Activated T-helper 2 cell treated with anti-CD3 and anti-CD28 coated beads, Interferon-gamma antibody, Interleukin-2, Interleukin-4, amounts not matched to agents 10 μg/mL and 5 μg/mL and 100 μg/mL, durations not matched to agents 14 hours and 24 hours and 36 hours (primary cell): ENCODE measurements at regions not wholly inside any gene's neighbourhood (a gene's known extent, or its start where the extent isn't known, plus 50 kb on each side); places are given as distances from the start of the nearest gene placed in this dataset.

Experiments
- DNase-seq: peaks from one replicate; pipeline ENCODE4 v3.0.0; 2021; ENCODE audit warnings: low spot score
- H3K27ac Mint-ChIP-seq: one replicate; pipeline ENCODE4 v1.8.0; 2021; ENCODE audit warnings: mixed read lengths
- H3K27me3 Mint-ChIP-seq: one replicate; pipeline ENCODE4 v1.8.0; 2021; ENCODE audit warnings: low read depth, mixed read lengths
- H3K36me3 Mint-ChIP-seq: one replicate; pipeline ENCODE4 v1.8.0; 2021; ENCODE audit warnings: low read depth, mixed read lengths
- H3K4me1 Mint-ChIP-seq: one replicate; pipeline ENCODE4 v1.8.0; 2021; ENCODE audit warnings: low read depth, mixed read lengths
- H3K4me3 Mint-ChIP-seq: one replicate; pipeline ENCODE4 v1.8.0; 2021; ENCODE audit warnings: low read depth, mild to moderate bottlenecking, moderate library complexity, mixed read lengths
- H3K9me3 Mint-ChIP-seq: one replicate; pipeline ENCODE4 v1.8.0; 2021; ENCODE audit warnings: mixed read lengths
- intact Hi-C: fragments of 100-400 bp; cut with micrococcal nuclease; formaldehyde crosslinking; loops from one replicate; pipeline ENCODE4 v1.15.1; 2023

DNA sequence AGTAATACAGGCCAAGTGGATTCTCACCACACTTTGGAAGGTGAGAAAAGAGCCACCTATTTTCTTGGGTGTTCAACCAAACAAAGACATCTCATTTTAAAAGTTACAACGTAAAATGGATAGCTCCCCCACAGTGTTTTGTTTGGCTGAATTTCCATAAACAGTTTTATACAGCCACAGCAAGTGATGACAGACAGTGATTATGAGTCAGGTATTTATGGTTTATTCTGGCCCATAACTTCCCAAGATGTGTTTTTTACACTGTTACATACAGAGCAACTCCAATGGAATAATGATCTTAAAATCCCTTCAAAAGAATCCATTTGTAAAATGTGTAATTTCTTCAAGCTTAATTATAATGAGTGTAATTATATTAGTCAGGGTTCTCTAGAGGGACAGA, 421.3 kb downstream of the TLE1 start:
- H3K4me1 Mint-ChIP-seq, result no peaks in the 10 kb centered on the region
- H3K9me3 Mint-ChIP-seq, result peaks cover 31% of the 10 kb centered on the region
- no peaks in the 10 kb centered on the region for H3K27me3 Mint-ChIP-seq
- no peak overlapping the region for H3K4me3 Mint-ChIP-seq
- intact Hi-C loops, result no loop called here
- DNase-seq, result no peak
- H3K36me3 Mint-ChIP-seq, result no peaks in the 10 kb centered on the region
- no peak overlapping the region for H3K27ac Mint-ChIP-seq

DNA sequence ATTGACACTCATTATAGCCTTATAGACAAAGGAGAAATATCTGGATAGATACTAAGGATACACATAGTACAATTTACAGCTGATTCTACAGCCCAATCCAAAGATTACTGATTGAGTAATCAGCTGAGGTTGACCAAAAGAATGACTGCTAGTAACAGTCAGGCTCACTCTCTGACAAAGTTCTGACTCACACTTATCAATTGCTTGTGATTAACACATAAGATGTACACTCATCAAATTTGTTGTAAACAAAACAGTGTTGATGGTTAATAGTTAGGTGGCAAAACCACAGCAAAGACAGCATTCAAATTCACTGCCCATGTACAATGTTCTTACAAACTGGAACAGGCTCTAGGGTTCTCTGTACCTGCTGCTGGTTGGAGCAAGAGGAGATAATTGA, 422.7 kb downstream of the TLE1 start:
- H3K9me3 Mint-ChIP-seq, result peaks cover 31% of the 10 kb centered on the region
- intact Hi-C loops, result no loop called here
- no peaks in the 10 kb centered on the region for H3K4me1 Mint-ChIP-seq
- no peaks in the 10 kb centered on the region for H3K36me3 Mint-ChIP-seq
- no peak overlapping the region for H3K4me3 Mint-ChIP-seq
- H3K27ac Mint-ChIP-seq, result no peak overlapping the region
- no peaks in the 10 kb centered on the region for H3K27me3 Mint-ChIP-seq
- DNase-seq, result no peak

GRCh38 chr9:81266086-81266485, 423.3 kb downstream of the TLE1 start:
- Mint-ChIP-seq H3K27me3 (no peaks in the 10 kb centered on the region), H3K27ac (no peak overlapping the region), H3K9me3 (peaks cover 32% of the 10 kb centered on the region), H3K4me3 (no peak overlapping the region), H3K4me1 (no peaks in the 10 kb centered on the region), H3K36me3 (no peaks in the 10 kb centered on the region)
- intact Hi-C loops, result no loop called here
- no peak for DNase-seq

- H3K36me3 Mint-ChIP-seq, result no peaks in the 10 kb centered on the region
Measured at GRCh38 chr9:81264516-81264915, 424.8 kb downstream of the TLE1 start.

DNA sequence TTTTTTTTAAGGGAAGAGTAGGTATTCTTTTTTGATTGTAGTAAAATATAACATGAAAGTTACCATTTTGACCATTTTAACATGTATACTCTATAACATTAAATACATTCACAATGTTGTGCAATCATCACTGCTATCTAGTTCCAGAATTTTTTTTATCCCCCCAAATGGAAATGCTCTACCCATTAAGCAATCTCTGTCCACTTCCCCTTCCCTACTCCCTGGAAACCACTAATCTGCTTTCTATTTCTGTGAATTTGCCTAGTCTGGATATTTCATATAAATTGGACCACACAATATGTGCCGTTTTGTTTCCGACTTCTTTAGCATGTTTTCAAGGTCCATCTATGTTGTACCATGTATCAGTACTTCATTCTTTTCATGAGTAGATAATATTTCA, 429.5 kb downstream of the TLE1 start:
- no peaks in the 10 kb centered on the region for H3K27me3 Mint-ChIP-seq
- H3K4me3 Mint-ChIP-seq, result no peak overlapping the region
- peaks cover 29% of the 10 kb centered on the region for H3K9me3 Mint-ChIP-seq
- H3K27ac Mint-ChIP-seq, result no peak overlapping the region
- no peaks in the 10 kb centered on the region for H3K36me3 Mint-ChIP-seq
- no peaks in the 10 kb centered on the region for H3K4me1 Mint-ChIP-seq
- DNase-seq, result no peak
- intact Hi-C loops, result no loop called here

More at GRCh38 chr9:81264516-81264915, 424.8 kb downstream of the TLE1 start:
- DNase-seq, result no peak
- intact Hi-C loops, result no loop called here
- Mint-ChIP-seq H3K4me3 (no peak overlapping the region), H3K9me3 (peaks cover 36% of the 10 kb centered on the region), H3K27me3 (no peaks in the 10 kb centered on the region), H3K4me1 (no peaks in the 10 kb centered on the region), H3K27ac (no peak overlapping the region)

- Mint-ChIP-seq H3K27ac (no peak overlapping the region), H3K4me3 (no peak overlapping the region), H3K9me3 (peaks cover 24% of the 10 kb centered on the region), H3K27me3 (no peaks in the 10 kb centered on the region), H3K36me3 (no peaks in the 10 kb centered on the region), H3K4me1 (no peaks in the 10 kb centered on the region)
- intact Hi-C loops, result no loop called here
- no peak for DNase-seq
Measured at GRCh38 chr9:81256368-81256767, 433.0 kb downstream of the TLE1 start.

- Mint-ChIP-seq H3K36me3 (no peaks in the 10 kb centered on the region), H3K4me1 (no peaks in the 10 kb centered on the region), H3K27ac (no peak overlapping the region), H3K9me3 (no peaks in the 10 kb centered on the region), H3K27me3 (no peaks in the 10 kb centered on the region), H3K4me3 (no peak overlapping the region)
- DNase-seq, result no peak
- intact Hi-C loops, result no loop called here
Measured at GRCh38 chr9:81250606-81251005, 438.7 kb downstream of the TLE1 start.

DNA sequence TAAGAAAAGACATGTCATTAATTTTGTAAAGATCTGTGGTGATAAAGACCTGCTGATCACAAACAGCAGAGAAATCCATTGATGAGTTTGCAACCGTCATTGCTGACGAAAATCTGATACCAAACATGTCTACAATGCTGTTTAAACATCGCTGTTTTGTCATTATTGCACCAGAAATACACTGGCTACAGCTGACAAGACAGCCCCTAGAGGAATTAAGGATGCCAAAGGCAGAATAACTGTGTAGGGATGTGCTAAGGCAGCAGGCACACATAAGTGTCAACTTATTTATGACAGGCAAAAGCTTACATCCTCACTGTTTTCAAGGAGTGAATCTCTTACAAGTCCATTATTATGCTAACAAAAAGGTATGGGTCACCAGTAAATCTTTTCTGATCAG, 439.3 kb downstream of the TLE1 start:
- H3K27ac Mint-ChIP-seq, result no peak overlapping the region
- DNase-seq, result no peak
- no peaks in the 10 kb centered on the region for H3K4me1 Mint-ChIP-seq
- intact Hi-C loops, result no loop called here
- no peaks in the 10 kb centered on the region for H3K27me3 Mint-ChIP-seq
- no peaks in the 10 kb centered on the region for H3K9me3 Mint-ChIP-seq
- no peak overlapping the region for H3K4me3 Mint-ChIP-seq
- H3K36me3 Mint-ChIP-seq, result no peaks in the 10 kb centered on the region

- no peaks in the 10 kb centered on the region for H3K36me3 Mint-ChIP-seq
- intact Hi-C loops, result no loop called here
- no peak overlapping the region for H3K4me3 Mint-ChIP-seq
- no peak overlapping the region for H3K27ac Mint-ChIP-seq
- no peaks in the 10 kb centered on the region for H3K27me3 Mint-ChIP-seq
- no peak for DNase-seq
- no peaks in the 10 kb centered on the region for H3K4me1 Mint-ChIP-seq
- H3K9me3 Mint-ChIP-seq, result no peaks in the 10 kb centered on the region
Measured at GRCh38 chr9:81245254-81245956, 443.9 kb downstream of the TLE1 start.

GRCh38 chr9:81244631-81245030, 444.7 kb downstream of the TLE1 start:
- H3K27me3 Mint-ChIP-seq, result no peaks in the 10 kb centered on the region
- H3K4me1 Mint-ChIP-seq, result no peaks in the 10 kb centered on the region

DNA sequence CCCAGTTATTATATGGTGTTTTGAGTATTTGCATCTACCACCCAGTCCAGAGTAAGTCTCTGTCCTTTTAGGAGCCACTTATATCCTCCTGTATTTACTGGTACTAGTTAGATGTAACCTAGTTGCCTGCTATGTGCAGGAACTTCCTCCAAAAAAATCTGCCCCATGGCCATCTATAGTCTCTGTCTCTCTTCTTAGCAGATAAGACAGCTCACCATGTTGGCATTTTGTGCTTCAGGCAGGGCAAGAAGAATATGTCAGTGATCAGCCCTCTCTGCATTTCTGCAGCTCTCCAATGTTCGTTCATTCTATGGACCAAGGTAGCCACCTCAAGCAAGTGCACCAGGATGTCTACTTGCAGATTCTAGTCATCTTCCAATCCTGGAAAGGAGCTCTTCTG, 446.5 kb downstream of the TLE1 start:
- Mint-ChIP-seq H3K4me1 (no peaks in the 10 kb centered on the region), H3K9me3 (peaks cover 6% of the 10 kb centered on the region), H3K36me3 (no peaks in the 10 kb centered on the region), H3K4me3 (no peak overlapping the region), H3K27ac (no peak overlapping the region), H3K27me3 (no peaks in the 10 kb centered on the region)
- intact Hi-C loops, result no loop called here
- no peak for DNase-seq

More at GRCh38 chr9:81244631-81245030, 444.7 kb downstream of the TLE1 start:
- intact Hi-C loops, result no loop called here
- DNase-seq, result no peak
- Mint-ChIP-seq H3K36me3 (no peaks in the 10 kb centered on the region), H3K27ac (no peak overlapping the region), H3K4me3 (no peak overlapping the region), H3K9me3 (no peaks in the 10 kb centered on the region)

DNA sequence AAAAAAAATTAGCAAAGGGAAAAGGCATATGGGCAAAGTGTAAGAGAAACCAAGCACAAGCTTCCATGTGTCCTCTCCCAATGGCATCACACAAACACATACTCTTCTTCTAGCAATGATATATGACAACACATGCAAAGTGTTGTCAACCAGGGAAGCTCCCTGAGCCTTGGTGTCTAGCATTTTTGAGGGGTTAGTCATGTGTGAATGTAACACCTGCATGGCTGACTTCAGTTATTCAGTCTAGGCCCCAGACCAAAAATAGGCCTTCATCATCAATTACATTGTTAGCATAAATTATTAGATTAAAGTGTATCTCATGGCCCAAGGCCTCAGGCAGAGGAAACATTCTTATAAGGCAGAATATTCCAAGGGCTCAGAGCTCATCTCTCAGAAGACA, 450.0 kb downstream of the TLE1 start:
- Mint-ChIP-seq H3K27ac (no peak overlapping the region), H3K4me3 (no peak overlapping the region), H3K9me3 (peaks cover 6% of the 10 kb centered on the region), H3K4me1 (no peaks in the 10 kb centered on the region), H3K36me3 (no peaks in the 10 kb centered on the region), H3K27me3 (no peaks in the 10 kb centered on the region)
- intact Hi-C loops, result no loop called here
- DNase-seq, result no peak

- H3K27ac Mint-ChIP-seq, result no peak overlapping the region
- no peaks in the 10 kb centered on the region for H3K27me3 Mint-ChIP-seq
- intact Hi-C loops, result no loop called here
- DNase-seq, result no peak
- no peak overlapping the region for H3K4me3 Mint-ChIP-seq
- no peaks in the 10 kb centered on the region for H3K36me3 Mint-ChIP-seq
- H3K9me3 Mint-ChIP-seq, result peaks cover 6% of the 10 kb centered on the region
- H3K4me1 Mint-ChIP-seq, result no peaks in the 10 kb centered on the region
Measured at GRCh38 chr9:81237565-81238231, 451.6 kb downstream of the TLE1 start.
